ENCODE measurements at regions not wholly inside any gene's neighbourhood (a gene's known extent, or its start where the extent isn't known, plus 50 kb on each side); places are given as distances from the start of the nearest gene placed in this dataset.

DNA sequence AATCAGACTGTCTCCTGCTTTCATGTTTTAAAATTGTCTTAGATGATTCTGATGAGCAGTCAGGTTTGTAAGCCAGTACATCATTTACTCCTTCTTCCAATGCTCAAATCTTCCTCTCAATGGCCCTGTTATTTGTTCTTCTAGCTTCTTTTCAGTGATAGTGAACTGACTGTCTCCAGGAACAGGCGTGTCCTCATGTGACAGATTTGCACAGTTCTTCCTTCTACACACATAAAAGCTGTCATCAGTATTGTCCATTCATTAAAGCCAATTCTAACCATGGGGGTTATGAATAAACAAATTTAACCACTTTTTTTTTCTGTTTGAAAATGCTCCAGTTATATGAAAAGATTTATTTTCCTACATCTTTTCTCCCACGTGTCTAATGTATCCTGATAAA lies 308.7 kb upstream of the SORCS1 start:
- TF ChIP-seq, protein P1, sequence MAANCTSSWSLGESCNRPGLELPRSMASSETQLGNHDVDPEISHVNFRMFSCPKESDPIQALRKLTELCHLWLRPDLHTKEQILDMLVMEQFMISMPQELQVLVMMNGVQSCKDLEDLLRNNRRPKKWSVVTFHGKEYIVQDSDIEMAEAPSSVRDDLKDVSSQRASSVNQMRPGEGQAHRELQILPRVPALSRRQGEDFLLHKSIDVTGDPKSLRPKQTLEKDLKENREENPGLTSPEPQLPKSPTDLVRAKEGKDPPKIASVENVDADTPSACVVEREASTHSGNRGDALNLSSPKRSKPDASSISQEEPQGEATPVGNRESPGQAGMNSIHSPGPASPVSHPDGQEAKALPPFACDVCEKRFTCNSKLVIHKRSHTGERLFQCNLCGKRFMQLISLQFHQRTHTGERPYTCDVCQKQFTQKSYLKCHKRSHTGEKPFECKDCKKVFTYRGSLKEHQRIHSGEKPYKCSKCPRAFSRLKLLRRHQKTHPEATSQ (tag by site-specific recombination; IDR thresholded peaks at IDR 0.05) = no peak
- no peak for TF ChIP-seq ZSCAN23 (tag by site-specific recombination; IDR thresholded peaks at IDR 0.05)
- no peak for TF ChIP-seq SP2 (tag by site-specific recombination; IDR thresholded peaks at IDR 0.05)
- no peak for TF ChIP-seq ZNF140 (tag by site-specific recombination; IDR thresholded peaks at IDR 0.05)
- TF ChIP-seq ZBTB7A (tag by site-specific recombination; IDR thresholded peaks at IDR 0.05; ENCODE audit: low read depth) = no peak
- TF ChIP-seq KLF1 (tag by site-specific recombination; IDR thresholded peaks at IDR 0.05) = no peak
- TF ChIP-seq ZNF48 (tag by site-specific recombination; IDR thresholded peaks at IDR 0.05) = no peak
- TF ChIP-seq, protein P2, sequence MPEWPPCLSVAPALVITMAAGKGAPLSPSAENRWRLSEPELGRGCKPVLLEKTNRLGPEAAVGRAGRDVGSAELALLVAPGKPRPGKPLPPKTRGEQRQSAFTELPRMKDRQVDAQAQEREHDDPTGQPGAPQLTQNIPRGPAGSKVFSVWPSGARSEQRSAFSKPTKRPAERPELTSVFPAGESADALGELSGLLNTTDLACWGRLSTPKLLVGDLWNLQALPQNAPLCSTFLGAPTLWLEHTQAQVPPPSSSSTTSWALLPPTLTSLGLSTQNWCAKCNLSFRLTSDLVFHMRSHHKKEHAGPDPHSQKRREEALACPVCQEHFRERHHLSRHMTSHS (tag by site-specific recombination; IDR thresholded peaks at IDR 0.05) = no peak
